DND-41 (cell line): ENCODE measurements at regions not wholly inside any gene's neighbourhood (a gene's known extent, or its start where the extent isn't known, plus 50 kb on each side); places are given as distances from the start of the nearest gene placed in this dataset.

Experiments used
- ATAC-seq: fragments of 200-7000 bp; cut with Tn5 transposase; 3 replicates; pipeline ENCODE4 v1.9.1; 2021; ENCODE audit warnings: low read depth; ENCODE audit not compliant: insufficient read depth
- DNase-seq: peaks from one replicate; pipeline ENCODE4 v3.0.0-alpha.2; 2020
- H2AFZ ChIP-seq: 2 replicates; pipeline ENCODE4 v1.6.0; 2012; ENCODE audit warnings: low read depth, low read length
- H3K27ac ChIP-seq: 2 replicates; pipeline ENCODE4 v1.5.1; 2012; ENCODE audit warnings: low read length, inconsistent platforms
- H3K27me3 ChIP-seq: fragments of 200-600 bp; sonication (generic); 2 replicates; pipeline ENCODE4 v1.6.0; 2012; ENCODE audit warnings: low read length, mild to moderate bottlenecking, inconsistent platforms; ENCODE audit not compliant: insufficient read depth, poor library complexity
- H3K36me3 ChIP-seq: 2 replicates; pipeline ENCODE4 v1.5.1; 2012; ENCODE audit warnings: low read length, inconsistent platforms; ENCODE audit not compliant: insufficient read depth
- H3K4me1 ChIP-seq: 2 replicates; pipeline ENCODE4 v1.5.1; 2012; ENCODE audit warnings: mild to moderate bottlenecking, low read length; ENCODE audit not compliant: insufficient read depth
- H3K4me2 ChIP-seq: 2 replicates; pipeline ENCODE4 v1.6.0; 2012; ENCODE audit warnings: mild to moderate bottlenecking, moderate library complexity, low read length, inconsistent platforms; ENCODE audit not compliant: insufficient read depth
- H3K4me3 ChIP-seq, 2 experiments: fragments of 200-600 bp in 1 of 2; shearing (Covaris generic) in 1 of 2; 2 replicates each; pipeline ENCODE4 v1.5.1; 2012 to 2016; ENCODE audit warnings: inconsistent platforms in 2 of 2, low read length in 2 of 2, mild to moderate bottlenecking in 2 of 2, low read depth in 1 of 2, moderate library complexity in 1 of 2
- H3K79me2 ChIP-seq: 2 replicates; pipeline ENCODE4 v1.6.0; 2012; ENCODE audit warnings: low read length, inconsistent platforms; ENCODE audit not compliant: insufficient read depth
- H3K9ac ChIP-seq: 2 replicates; pipeline ENCODE4 v1.6.0; 2012; ENCODE audit warnings: low read depth, mild to moderate bottlenecking, inconsistent platforms, low read length, moderate library complexity
- H3K9me3 ChIP-seq: 2 replicates; pipeline ENCODE4 v1.5.1; 2012; ENCODE audit warnings: low read length, moderate library complexity, mild to moderate bottlenecking, inconsistent platforms; ENCODE audit not compliant: insufficient read depth, severe bottlenecking
- H4K20me1 ChIP-seq: 2 replicates; pipeline ENCODE4 v1.6.0; 2012; ENCODE audit warnings: low read length; ENCODE audit not compliant: insufficient read depth
- CTCF ChIP-seq: IDR thresholded peaks from 2 replicates; pipeline ENCODE4 v1.5.1; 2012; ENCODE audit warnings: borderline replicate concordance, low read length, moderate library complexity, mild to moderate bottlenecking; ENCODE audit not compliant: poor library complexity, severe bottlenecking; ENCODE audit errors: extremely low read depth
- EZH2 ChIP-seq: IDR thresholded peaks from 3 replicates; pipeline ENCODE4 v1.6.1; 2012; ENCODE audit warnings: borderline replicate concordance, low read depth, mild to moderate bottlenecking, moderate library complexity, low read length, inconsistent platforms; ENCODE audit not compliant: severe bottlenecking

DNA sequence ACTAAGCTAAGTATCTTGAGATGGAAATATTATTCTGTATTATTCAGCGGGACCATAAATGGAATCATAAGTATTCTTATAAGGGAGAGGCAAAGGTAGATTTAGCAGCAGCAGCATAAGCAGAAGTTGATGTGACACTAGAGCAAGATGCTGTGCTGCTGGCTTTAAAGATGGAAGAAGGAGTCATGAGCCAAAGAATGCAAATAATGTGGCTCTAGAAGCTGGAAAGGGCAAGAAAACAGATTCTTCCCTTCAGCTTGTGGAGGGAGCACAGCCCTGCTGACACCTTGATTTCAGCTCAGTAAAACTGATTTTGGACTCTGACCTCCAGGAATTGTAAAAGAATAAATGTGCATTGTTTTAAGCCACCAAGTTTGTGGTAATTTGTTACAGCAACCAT lies 144.2 kb upstream of the ANKRD28 start:
- Histone ChIP-seq H3K27me3 (no peaks in the 10 kb centered on the region), H3K4me1 (no peaks in the 10 kb centered on the region), H3K27ac (no peak overlapping the region), H3K9me3 (no peaks in the 10 kb centered on the region), H3K36me3 (no peaks in the 10 kb centered on the region), H3K9ac (no peak overlapping the region), H3K4me2 (no peak overlapping the region), H3K79me2 (no peaks in the 10 kb centered on the region), H2AFZ (no peak overlapping the region), H4K20me1 (no peaks in the 10 kb centered on the region), H3K4me3 (no peak overlapping the region)
- ATAC-seq: no peak
- no peak for DNase-seq
- TF ChIP-seq EZH2 (no peak), CTCF (no peak)

GRCh38 chr3:15942462-15942861 lies 144.7 kb upstream of the ANKRD28 start:
- Histone ChIP-seq H3K4me1 (no peaks in the 10 kb centered on the region), H3K27ac (no peak overlapping the region), H3K4me3 (no peak overlapping the region), H3K9me3 (no peaks in the 10 kb centered on the region), H4K20me1 (no peaks in the 10 kb centered on the region), H3K36me3 (no peaks in the 10 kb centered on the region), H3K79me2 (no peaks in the 10 kb centered on the region), H3K27me3 (no peaks in the 10 kb centered on the region), H3K4me2 (no peak overlapping the region), H3K9ac (no peak overlapping the region), H2AFZ (no peak overlapping the region)
- ATAC-seq (no peak), DNase-seq (no peak)
- TF ChIP-seq EZH2 (no peak), CTCF (no peak)

- Histone ChIP-seq H2AFZ (no peak overlapping the region), H4K20me1 (no peaks in the 10 kb centered on the region), H3K9ac (no peak overlapping the region), H3K4me2 (no peak overlapping the region), H3K79me2 (no peaks in the 10 kb centered on the region), H3K27ac (no peak overlapping the region), H3K36me3 (no peaks in the 10 kb centered on the region), H3K4me3 (no peak overlapping the region), H3K27me3 (no peaks in the 10 kb centered on the region), H3K9me3 (no peaks in the 10 kb centered on the region), H3K4me1 (no peaks in the 10 kb centered on the region)
- ATAC-seq (no peak), DNase-seq (no peak)
- TF ChIP-seq EZH2 (no peak), CTCF (no peak)
Observed at GRCh38 chr3:15942936-15943335, 145.2 kb upstream of the ANKRD28 start.

- Histone ChIP-seq H3K27me3 (no peaks in the 10 kb centered on the region), H3K36me3 (no peaks in the 10 kb centered on the region), H4K20me1 (no peaks in the 10 kb centered on the region), H3K79me2 (no peaks in the 10 kb centered on the region), H3K9me3 (no peaks in the 10 kb centered on the region), H2AFZ (no peak overlapping the region), H3K4me3 (no peak overlapping the region), H3K9ac (no peak overlapping the region), H3K4me1 (no peaks in the 10 kb centered on the region), H3K27ac (no peak overlapping the region), H3K4me2 (no peak overlapping the region)
- TF ChIP-seq EZH2: no peak
- TF ChIP-seq CTCF: no peak
- DNase-seq: no peak
- no peak for ATAC-seq
Observed at GRCh38 chr3:15948388-15948787, 150.6 kb upstream of the ANKRD28 start.
